C4-2B (cell line): ENCODE measurements at regions not wholly inside any gene's neighbourhood (a gene's known extent, or its start where the extent isn't known, plus 50 kb on each side); places are given as distances from the start of the nearest gene placed in this dataset.

Source experiments
- CTCF ChIP-seq: fragments of 450-650 bp; conservative IDR thresholded peaks from 2 replicates; pipeline ENCODE4 v1.5.1; 2017; ENCODE audit warnings: mild to moderate bottlenecking
- ZFX ChIP-seq: fragments of 450-650 bp; IDR thresholded peaks from 2 replicates; pipeline ENCODE4 v1.6.1; 2017

GRCh38 chr4:54402880-54403480 lies 173.9 kb downstream of the PDGFRA start:
- TF ChIP-seq CTCF (no peak), ZFX (no peak)
